Uterus (tissue), 2 donors: ENCODE measurements at regions not wholly inside any gene's neighbourhood (a gene's known extent, or its start where the extent isn't known, plus 50 kb on each side); places are given as distances from the start of the nearest gene placed in this dataset.

Experiments used
- CTCF ChIP-seq, 4 experiments: fragments of 200-600 bp in 2 of 4; fragments of 450-650 bp in 2 of 4; sonication (generic) in 2 of 4; IDR thresholded peaks; one replicate each; pipeline ENCODE4 v1.5.1; 2016 to 2019; ENCODE audit warnings: antibody characterized with exemption in 4 of 4, mild to moderate bottlenecking in 2 of 4, moderate library complexity in 1 of 4
- POLR2A ChIP-seq, 2 donors: fragments of 450-650 bp; IDR thresholded peaks; one replicate each; pipeline ENCODE4 v1.6.1; 2016; ENCODE audit warnings: antibody characterized with exemption in 2 of 2, mild to moderate bottlenecking in 1 of 2, moderate library complexity in 1 of 2

- TF ChIP-seq CTCF (IDR thresholded peaks at IDR 0.05) (no peak), POLR2A (IDR thresholded peaks at IDR 0.05) (no peak)
These were observed 454.3 kb upstream of the WWC1 start for GRCh38 chr5:167837127-167837526.
